ENCODE measurements at regions not wholly inside any gene's neighbourhood (a gene's known extent, or its start where the extent isn't known, plus 50 kb on each side); places are given as distances from the start of the nearest gene placed in this dataset.

DNA sequence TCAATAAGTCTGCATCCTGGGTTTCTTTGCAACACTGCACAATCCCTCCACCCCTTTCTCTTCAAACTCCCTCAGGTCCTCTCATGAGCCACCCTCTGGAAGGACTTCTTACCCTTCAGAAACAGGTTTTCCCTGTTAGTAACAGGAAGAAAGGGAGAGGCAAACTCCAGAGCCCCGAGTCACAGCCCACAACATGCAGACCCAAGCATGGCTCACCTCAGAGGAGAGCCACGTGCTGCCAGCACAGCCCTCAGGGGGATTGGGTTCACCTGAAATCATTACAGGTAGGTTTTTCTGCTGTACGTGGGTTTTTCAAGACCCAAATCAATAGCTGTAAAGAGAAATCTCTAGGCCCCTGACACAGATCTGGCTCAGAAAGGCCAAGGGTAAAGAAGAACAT lies 359.7 kb upstream of the ATP10A start:
- TF ChIP-seq, protein P1, sequence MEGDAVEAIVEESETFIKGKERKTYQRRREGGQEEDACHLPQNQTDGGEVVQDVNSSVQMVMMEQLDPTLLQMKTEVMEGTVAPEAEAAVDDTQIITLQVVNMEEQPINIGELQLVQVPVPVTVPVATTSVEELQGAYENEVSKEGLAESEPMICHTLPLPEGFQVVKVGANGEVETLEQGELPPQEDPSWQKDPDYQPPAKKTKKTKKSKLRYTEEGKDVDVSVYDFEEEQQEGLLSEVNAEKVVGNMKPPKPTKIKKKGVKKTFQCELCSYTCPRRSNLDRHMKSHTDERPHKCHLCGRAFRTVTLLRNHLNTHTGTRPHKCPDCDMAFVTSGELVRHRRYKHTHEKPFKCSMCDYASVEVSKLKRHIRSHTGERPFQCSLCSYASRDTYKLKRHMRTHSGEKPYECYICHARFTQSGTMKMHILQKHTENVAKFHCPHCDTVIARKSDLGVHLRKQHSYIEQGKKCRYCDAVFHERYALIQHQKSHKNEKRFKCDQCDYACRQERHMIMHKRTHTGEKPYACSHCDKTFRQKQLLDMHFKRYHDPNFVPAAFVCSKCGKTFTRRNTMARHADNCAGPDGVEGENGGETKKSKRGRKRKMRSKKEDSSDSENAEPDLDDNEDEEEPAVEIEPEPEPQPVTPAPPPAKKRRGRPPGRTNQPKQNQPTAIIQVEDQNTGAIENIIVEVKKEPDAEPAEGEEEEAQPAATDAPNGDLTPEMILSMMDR (IDR thresholded peaks at IDR 0.05) = no peak
- TF ChIP-seq POLR2A (IDR thresholded peaks at IDR 0.05) = no peak
- TF ChIP-seq EP300 (IDR thresholded peaks at IDR 0.05) = no peak
- TF ChIP-seq POLR2AphosphoS5 (IDR thresholded peaks at IDR 0.05) = no peak
